ENCODE measurements at regions not wholly inside any gene's neighbourhood (a gene's known extent, or its start where the extent isn't known, plus 50 kb on each side); places are given as distances from the start of the nearest gene placed in this dataset.

DNA sequence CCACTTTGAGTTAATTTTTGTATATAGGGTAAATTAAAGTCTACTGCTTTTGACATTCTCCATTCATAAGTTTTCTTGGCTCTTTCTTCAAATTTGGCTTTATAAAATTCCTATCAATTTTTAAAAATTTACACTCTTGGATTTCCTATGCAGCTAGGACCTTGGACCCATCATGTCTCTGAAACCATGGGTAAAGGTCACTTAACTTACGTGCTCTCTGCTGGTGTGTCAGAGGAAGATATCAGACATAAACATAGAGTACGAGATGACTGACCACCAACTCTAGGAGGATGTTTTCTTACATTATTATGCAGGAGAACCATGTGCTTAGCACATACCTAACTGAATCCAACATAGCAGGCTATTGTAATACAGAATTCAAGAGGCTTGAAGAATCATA, 62.5 kb upstream of the C1GALT1C1 start:
- no peak for DNase-seq

DNA sequence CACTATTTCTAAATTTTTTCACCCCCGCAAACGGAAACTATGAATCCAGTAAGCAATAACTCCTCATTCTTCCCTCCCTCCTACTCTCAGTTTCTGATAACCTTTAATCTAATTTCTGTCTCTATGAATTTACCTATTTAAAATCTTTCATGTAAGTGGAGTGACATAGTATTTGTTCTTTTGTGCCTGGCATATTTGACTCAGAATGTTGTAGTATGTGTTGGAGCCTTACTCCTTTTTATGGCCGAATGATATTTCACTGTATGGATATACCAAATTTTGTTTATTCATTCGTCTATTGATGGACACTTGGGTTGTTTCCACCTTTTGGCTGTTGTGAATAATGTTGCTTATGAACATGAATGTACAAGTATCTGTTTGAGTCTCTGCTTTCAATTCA, 61.1 kb upstream of the C1GALT1C1 start:
- DNase-seq = no peak

GRCh38 chrX:120690344-120690743, 60.5 kb upstream of the C1GALT1C1 start:
- no peak for DNase-seq

- no peak for DNase-seq
Observed at GRCh38 chrX:120680090-120680489, 50.2 kb upstream of the C1GALT1C1 start.
